ENCODE measurements at regions not wholly inside any gene's neighbourhood (a gene's known extent, or its start where the extent isn't known, plus 50 kb on each side); places are given as distances from the start of the nearest gene placed in this dataset.

GRCh38 chr16:85372627-85373372, 240.3 kb upstream of the GSE1 start:
- intact Hi-C loops (cut with DNase I) = loop anchor here in 1 of 10 donors (5.0 kb wide), 1 partner anchor 240 kb away; the partner anchor contains the start of gene GSE1
- no peaks in the 10 kb centered on the region for H3K9me3 ChIP-seq
- no peak for DNase-seq
- TF ChIP-seq CTCF (IDR thresholded peaks at IDR 0.05) = no peak
- no peak for TF ChIP-seq POLR2A (IDR thresholded peaks at IDR 0.05)
- H3K27me3 ChIP-seq = no peaks in the 10 kb centered on the region
- H3K36me3 ChIP-seq = no peaks in the 10 kb centered on the region
- H3K4me1 ChIP-seq = peaks cover 0 to 38% (median 16%) of the 10 kb centered on the region in 12 donors
- no peak overlapping the region for H3K4me3 ChIP-seq
- ATAC-seq = no peak
- 83 to 86% (median 84%) methylated on average over 13 to 15 of the region's 15 CpGs for WGBS, 4 donors
- H3K27ac ChIP-seq = peak overlapping the region in 1 of 12 donors; percentile 63

- no peak overlapping the region for H3K4me3 ChIP-seq
- intact Hi-C loops (cut with DNase I) = loop anchor here in 1 of 10 donors (5.0 kb wide), 1 partner anchor 238 kb away; the partner anchor contains the start of gene GSE1
- no peak overlapping the region for H3K27ac ChIP-seq
- DNase-seq (no peak), ATAC-seq (no peak)
- WGBS, 4 donors = 85 to 93% (median 90%) methylated on average over 36 to 41 of the region's 41 CpGs
- H3K36me3 ChIP-seq = no peaks in the 10 kb centered on the region
- H3K9me3 ChIP-seq = no peaks in the 10 kb centered on the region
- H3K4me1 ChIP-seq = peaks cover 0 to 48% (median 18%) of the 10 kb centered on the region in 12 donors
- TF ChIP-seq CTCF (IDR thresholded peaks at IDR 0.05) (no peak), POLR2A (IDR thresholded peaks at IDR 0.05) (no peak)
- no peaks in the 10 kb centered on the region for H3K27me3 ChIP-seq
Observed at GRCh38 chr16:85373741-85374570, 239.2 kb upstream of the GSE1 start.

DNA sequence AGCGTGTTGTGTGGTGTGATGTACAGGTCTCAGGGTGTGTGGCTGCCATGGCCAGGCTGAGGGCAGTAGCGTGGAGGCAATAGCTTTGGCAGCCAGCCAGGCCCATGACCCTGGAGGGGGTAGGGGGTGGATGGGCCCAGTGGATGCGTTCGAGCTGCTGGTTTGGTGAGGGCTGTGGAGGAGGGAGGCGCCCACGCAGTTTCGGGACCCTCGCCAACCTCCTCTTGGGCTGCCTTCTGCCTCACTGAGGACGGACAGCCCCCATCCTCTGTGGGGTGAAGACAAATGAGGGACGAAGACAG, 238.6 kb upstream of the GSE1 start:
- TF ChIP-seq POLR2A (IDR thresholded peaks at IDR 0.05) = no peak
- TF ChIP-seq CTCF (IDR thresholded peaks at IDR 0.05) = no peak
- peak overlapping the region in 1 of 12 donors; percentile 79 for H3K27ac ChIP-seq

GRCh38 chr16:85375282-85375681, 237.8 kb upstream of the GSE1 start:
- intact Hi-C loops (cut with DNase I) = no loop called here
- Histone ChIP-seq H3K4me1 (peaks cover 0 to 49% (median 18%) of the 10 kb centered on the region in 12 donors), H3K27me3 (no peaks in the 10 kb centered on the region), H3K27ac (peak overlapping the region in 1 of 12 donors; percentile 79), H3K4me3 (no peak overlapping the region), H3K9me3 (no peaks in the 10 kb centered on the region), H3K36me3 (no peaks in the 10 kb centered on the region)
- TF ChIP-seq CTCF (IDR thresholded peaks at IDR 0.05) (no peak), POLR2A (IDR thresholded peaks at IDR 0.05) (no peak)
- DNase-seq = no peak
- 93 to 97% (median 96%) methylated on average over 8 of the region's 8 CpGs for WGBS, 4 donors
- ATAC-seq = no peak

More for the DNA sequence above, 238.6 kb upstream of the GSE1 start:
- Histone ChIP-seq H3K9me3 (no peaks in the 10 kb centered on the region), H3K4me3 (no peak overlapping the region), H3K36me3 (no peaks in the 10 kb centered on the region), H3K4me1 (peaks cover 0 to 53% (median 18%) of the 10 kb centered on the region in 12 donors), H3K27me3 (no peaks in the 10 kb centered on the region)
- intact Hi-C loops (cut with DNase I) = loop anchor here in 1 of 10 donors (5.0 kb wide), 1 partner anchor 238 kb away; the partner anchor contains the start of gene GSE1
- 68 to 77% (median 75%) methylated on average over 4 to 10 of the region's 10 CpGs for WGBS, 4 donors
- DNase-seq (no peak), ATAC-seq (no peak)

All from heart left ventricle (tissue), 16 donors.